ENCODE measurements at regions not wholly inside any gene's neighbourhood (a gene's known extent, or its start where the extent isn't known, plus 50 kb on each side); places are given as distances from the start of the nearest gene placed in this dataset.
"Not testable (repeated sequence)": the region's sequence is repeated elsewhere in the genome, so short reads cannot be mapped to it uniquely, and the experiment has no call there.

DNA sequence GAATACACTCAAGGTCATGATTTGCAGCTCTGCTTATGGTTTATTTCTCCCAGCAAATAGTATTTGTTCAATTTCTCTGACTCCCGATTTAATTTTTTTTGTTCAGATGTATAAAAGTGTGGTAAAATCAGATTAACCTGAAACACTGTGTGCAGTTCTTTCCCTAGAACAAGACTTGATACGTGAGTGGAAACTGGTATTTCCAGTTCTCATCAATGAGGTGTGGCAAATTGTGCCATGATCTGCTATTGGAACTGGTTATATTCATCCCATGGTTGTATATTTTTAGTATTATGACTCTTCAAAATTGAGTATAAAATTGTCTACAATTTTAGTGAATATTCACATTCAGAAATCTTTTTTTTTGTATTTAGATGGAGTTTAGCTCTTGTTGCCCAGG, 76.8 kb upstream of the IVNS1ABP start:
- Histone ChIP-seq H3K9me3 (ENCODE audit: low read depth) (no peaks in the 10 kb centered on the region), H3K4me3 (no peak overlapping the region), H3K27me3 (no peaks in the 10 kb centered on the region), H3K36me3 (no peaks in the 10 kb centered on the region), H3K4me1 (ENCODE audit: low read depth) (no peaks in the 10 kb centered on the region), H3K27ac (no peak overlapping the region)
- TF ChIP-seq, protein P1, sequence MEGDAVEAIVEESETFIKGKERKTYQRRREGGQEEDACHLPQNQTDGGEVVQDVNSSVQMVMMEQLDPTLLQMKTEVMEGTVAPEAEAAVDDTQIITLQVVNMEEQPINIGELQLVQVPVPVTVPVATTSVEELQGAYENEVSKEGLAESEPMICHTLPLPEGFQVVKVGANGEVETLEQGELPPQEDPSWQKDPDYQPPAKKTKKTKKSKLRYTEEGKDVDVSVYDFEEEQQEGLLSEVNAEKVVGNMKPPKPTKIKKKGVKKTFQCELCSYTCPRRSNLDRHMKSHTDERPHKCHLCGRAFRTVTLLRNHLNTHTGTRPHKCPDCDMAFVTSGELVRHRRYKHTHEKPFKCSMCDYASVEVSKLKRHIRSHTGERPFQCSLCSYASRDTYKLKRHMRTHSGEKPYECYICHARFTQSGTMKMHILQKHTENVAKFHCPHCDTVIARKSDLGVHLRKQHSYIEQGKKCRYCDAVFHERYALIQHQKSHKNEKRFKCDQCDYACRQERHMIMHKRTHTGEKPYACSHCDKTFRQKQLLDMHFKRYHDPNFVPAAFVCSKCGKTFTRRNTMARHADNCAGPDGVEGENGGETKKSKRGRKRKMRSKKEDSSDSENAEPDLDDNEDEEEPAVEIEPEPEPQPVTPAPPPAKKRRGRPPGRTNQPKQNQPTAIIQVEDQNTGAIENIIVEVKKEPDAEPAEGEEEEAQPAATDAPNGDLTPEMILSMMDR (IDR thresholded peaks at IDR 0.05; ENCODE audit: low read depth, low read length), result no peak
- no peak for DNase-seq (ENCODE audit: low read depth in 1 of 2, low spot score in 1 of 2)

DNA sequence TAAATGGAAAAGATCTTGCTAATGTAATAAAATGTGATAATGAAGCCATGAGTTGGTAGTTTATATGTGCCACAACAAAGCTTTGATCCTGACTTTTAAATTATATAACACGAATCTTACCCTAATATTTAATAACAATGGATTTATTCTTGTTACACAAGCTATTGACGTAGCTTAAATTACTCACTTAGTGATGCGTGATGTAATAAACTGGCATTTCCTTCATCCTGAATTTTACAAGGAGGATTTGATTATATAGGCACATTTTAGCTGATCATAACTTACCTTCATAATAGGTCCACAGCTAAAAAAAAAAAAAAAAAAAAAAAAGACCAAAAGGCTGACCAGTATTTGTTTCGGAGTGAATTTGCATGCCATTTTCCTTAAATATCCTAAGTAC, 76.2 kb upstream of the IVNS1ABP start:
- H3K27ac ChIP-seq, result no peak overlapping the region
- H3K4me3 ChIP-seq, result no peak overlapping the region
- TF ChIP-seq, protein P1 (IDR thresholded peaks at IDR 0.05; ENCODE audit: low read depth, low read length), result no peak
- no peaks in the 10 kb centered on the region for H3K4me1 ChIP-seq (ENCODE audit: low read depth)
- no peaks in the 10 kb centered on the region for H3K27me3 ChIP-seq
- no peak for DNase-seq (ENCODE audit: low read depth in 1 of 2, low spot score in 1 of 2)
- H3K9me3 ChIP-seq (ENCODE audit: low read depth), result no peaks in the 10 kb centered on the region
- no peaks in the 10 kb centered on the region for H3K36me3 ChIP-seq

DNA sequence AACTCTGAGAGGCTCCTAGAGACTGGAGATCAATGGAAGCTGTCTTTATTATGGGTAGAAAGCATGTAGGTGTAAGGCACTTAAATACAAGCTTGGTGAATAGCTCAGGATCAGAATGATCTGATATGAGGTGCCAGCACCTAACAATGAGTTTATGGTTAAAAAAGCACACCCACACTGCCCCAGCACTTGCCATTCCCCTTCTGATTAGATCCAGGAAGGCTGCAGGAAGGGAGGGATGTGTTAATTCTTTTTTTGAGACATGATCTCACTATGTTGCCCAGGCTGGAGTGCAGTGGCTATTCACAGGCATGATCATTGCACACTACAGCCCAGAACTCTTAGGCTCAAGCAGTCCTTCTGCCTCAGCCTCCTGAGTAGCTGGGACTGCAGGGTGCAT, 71.8 kb upstream of the IVNS1ABP start:
- no peaks in the 10 kb centered on the region for H3K36me3 ChIP-seq
- DNase-seq (ENCODE audit: low read depth in 1 of 2, low spot score in 1 of 2), result no peak
- H3K4me3 ChIP-seq, result no peak overlapping the region
- TF ChIP-seq, protein P1 (IDR thresholded peaks at IDR 0.05; ENCODE audit: low read depth, low read length), result no peak
- H3K27ac ChIP-seq, result no peak overlapping the region
- no peaks in the 10 kb centered on the region for H3K9me3 ChIP-seq (ENCODE audit: low read depth)
- no peaks in the 10 kb centered on the region for H3K4me1 ChIP-seq (ENCODE audit: low read depth)
- no peaks in the 10 kb centered on the region for H3K27me3 ChIP-seq

DNA sequence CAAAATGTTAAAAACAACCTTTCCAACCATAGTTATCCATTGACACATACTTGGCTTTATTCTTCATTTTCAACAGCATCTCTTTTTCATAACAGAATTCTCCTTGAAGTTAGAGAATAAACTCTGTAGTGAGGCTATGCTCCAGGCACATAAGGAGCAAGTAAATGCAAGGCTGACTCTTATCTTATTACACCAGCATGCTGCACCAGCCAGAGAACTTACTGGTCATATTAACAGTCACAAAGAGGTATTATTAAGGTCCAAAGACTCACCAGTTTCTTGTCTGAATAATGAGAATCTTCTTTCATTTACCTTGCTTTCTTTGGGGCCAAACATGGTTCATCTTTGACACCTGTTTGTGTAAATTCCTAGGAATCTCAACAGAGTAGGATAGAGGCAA, 71.3 kb upstream of the IVNS1ABP start:
- no peaks in the 10 kb centered on the region for H3K36me3 ChIP-seq

DNA sequence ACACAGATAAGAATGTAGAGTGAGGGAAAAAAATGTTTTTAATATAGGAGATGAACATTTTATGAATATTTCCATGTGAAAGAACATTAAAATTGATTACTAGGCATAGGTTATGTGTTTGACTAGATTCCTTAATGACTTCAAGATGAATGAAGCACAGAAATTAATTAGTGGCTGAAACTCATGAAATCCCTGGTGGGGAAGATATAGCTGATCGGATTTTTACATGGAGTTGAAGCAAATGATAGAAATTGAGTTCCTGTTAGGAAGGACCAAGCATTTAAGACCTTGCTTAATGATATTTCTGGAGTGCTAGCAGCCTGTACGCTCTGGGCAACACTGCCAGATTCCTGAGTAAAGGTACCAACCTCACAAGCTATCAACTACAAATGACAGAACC, 68.9 kb upstream of the IVNS1ABP start:
- Histone ChIP-seq H3K27me3 (no peaks in the 10 kb centered on the region), H3K4me1 (ENCODE audit: low read depth) (no peaks in the 10 kb centered on the region), H3K9me3 (ENCODE audit: low read depth) (no peaks in the 10 kb centered on the region), H3K4me3 (no peak overlapping the region), H3K27ac (no peak overlapping the region), H3K36me3 (no peaks in the 10 kb centered on the region)
- TF ChIP-seq, protein P1 (IDR thresholded peaks at IDR 0.05; ENCODE audit: low read depth, low read length), result no peak
- DNase-seq (ENCODE audit: low read depth in 1 of 2, low spot score in 1 of 2), result no peak

More for the DNA sequence above, 71.3 kb upstream of the IVNS1ABP start:
- no peak for DNase-seq (ENCODE audit: low read depth in 1 of 2, low spot score in 1 of 2)
- H3K9me3 ChIP-seq (ENCODE audit: low read depth), result no peaks in the 10 kb centered on the region
- H3K4me1 ChIP-seq (ENCODE audit: low read depth), result no peaks in the 10 kb centered on the region
- TF ChIP-seq, protein P1 (IDR thresholded peaks at IDR 0.05; ENCODE audit: low read depth, low read length), result no peak
- no peak overlapping the region for H3K27ac ChIP-seq
- H3K27me3 ChIP-seq, result no peaks in the 10 kb centered on the region
- no peak overlapping the region for H3K4me3 ChIP-seq

DNA sequence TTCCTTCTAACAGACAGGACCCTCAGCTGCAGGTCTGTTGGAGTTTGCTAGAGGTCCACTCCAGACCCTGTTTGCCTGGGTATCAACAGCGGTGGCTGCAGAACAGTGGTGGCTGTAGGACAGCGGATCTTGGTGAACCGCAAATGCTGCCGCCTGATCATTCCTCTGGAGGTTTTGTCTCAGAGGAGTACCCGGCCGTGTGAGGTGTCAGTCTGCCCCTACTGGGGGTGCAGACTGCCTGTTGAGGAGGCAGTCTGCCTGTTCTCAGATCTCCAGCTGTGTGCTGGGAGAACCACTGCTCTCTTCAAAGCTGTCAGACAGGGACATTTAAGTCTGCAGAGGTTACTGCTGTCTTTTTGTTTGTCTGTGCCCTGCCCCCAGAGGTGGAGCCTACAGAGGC, 66.8 kb upstream of the IVNS1ABP start:
- H3K27ac ChIP-seq; H3K27me3 ChIP-seq; H3K36me3 ChIP-seq; H3K9me3 ChIP-seq (ENCODE audit: low read depth); H3K4me1 ChIP-seq (ENCODE audit: low read depth); H3K4me3 ChIP-seq; DNase-seq (ENCODE audit: low read depth in 1 of 2, low spot score in 1 of 2): not testable (repeated sequence)
